ENCODE measurements at regions not wholly inside any gene's neighbourhood (a gene's known extent, or its start where the extent isn't known, plus 50 kb on each side); places are given as distances from the start of the nearest gene placed in this dataset.

GRCh38 chr3:127443581-127444375 lies 146.8 kb downstream of the TPRA1 start:
- TF ChIP-seq USF1 (IDR thresholded peaks at IDR 0.05; ENCODE audit: borderline replicate concordance, low read depth) (no peak), CTCF (IDR thresholded peaks at IDR 0.05) (no peak), IRF3 (IDR thresholded peaks at IDR 0.05; ENCODE audit: low read depth, low read length) (no peak), MXI1 (IDR thresholded peaks at IDR 0.05; ENCODE audit: low read depth, low read length) (no peak), NRF1 (IDR thresholded peaks at IDR 0.05; ENCODE audit: low read depth, low read length) (no peak)

All from SK-N-SH (cell line).